Astrocyte (in vitro differentiated cells and primary cell): ENCODE measurements at regions not wholly inside any gene's neighbourhood (a gene's known extent, or its start where the extent isn't known, plus 50 kb on each side); places are given as distances from the start of the nearest gene placed in this dataset.

Experiments used
- DNase-seq: peaks from one replicate; pipeline ENCODE4 v3.0.0-alpha.2; 2010; ENCODE audit warnings: low read depth
- FAIRE-seq: peaks from 2 replicates; lab custom pipeline; 2011; peaks lifted over from hg19 to GRCh38; lab: Jason Lieb, UNC
- H2AFZ ChIP-seq: 2 replicates; pipeline ENCODE4 v1.6.0; 2012; ENCODE audit warnings: low read depth, low read length, inconsistent platforms
- H3K27ac ChIP-seq: 2 replicates; pipeline ENCODE4 v1.5.1; 2011; ENCODE audit warnings: low read depth, low read length, inconsistent platforms
- H3K27me3 ChIP-seq: 2 replicates; pipeline ENCODE4 v1.6.0; 2011; ENCODE audit warnings: low read length, inconsistent platforms; ENCODE audit not compliant: insufficient read depth
- H3K36me3 ChIP-seq: 2 replicates; pipeline ENCODE4 v1.5.1; 2011; ENCODE audit warnings: low read length, inconsistent platforms; ENCODE audit not compliant: insufficient read depth
- H3K4me1 ChIP-seq: 2 replicates; pipeline ENCODE4 v1.5.1; 2011; ENCODE audit warnings: low read length, inconsistent platforms; ENCODE audit not compliant: insufficient read depth
- H3K4me2 ChIP-seq: 2 replicates; pipeline ENCODE4 v1.6.0; 2012; ENCODE audit warnings: low read length, inconsistent platforms
- H3K4me3 ChIP-seq: 2 replicates; pipeline ENCODE4 v1.5.1; 2011; ENCODE audit warnings: low read depth, mild to moderate bottlenecking, low read length, inconsistent platforms; ENCODE audit not compliant: insufficient read depth
- H3K79me2 ChIP-seq: 2 replicates; pipeline ENCODE4 v1.6.0; 2012; ENCODE audit warnings: mild to moderate bottlenecking, low read length, inconsistent platforms; ENCODE audit not compliant: insufficient read depth
- H3K9ac ChIP-seq: 2 replicates; pipeline ENCODE4 v1.6.0; 2012; ENCODE audit warnings: mild to moderate bottlenecking, low read length, inconsistent platforms
- H3K9me3 ChIP-seq: 2 replicates; pipeline ENCODE4 v1.5.1; 2012; ENCODE audit warnings: low read depth, mild to moderate bottlenecking, low read length, inconsistent platforms; ENCODE audit not compliant: insufficient read depth
- H4K20me1 ChIP-seq: 2 replicates; pipeline ENCODE4 v1.6.0; 2012; ENCODE audit warnings: low read length, inconsistent platforms; ENCODE audit not compliant: insufficient read depth
- H3K27ac Mint-ChIP-seq: one replicate; pipeline ENCODE4 v1.8.0; 2021; ENCODE audit warnings: mild to moderate bottlenecking, mixed read lengths; ENCODE audit not compliant: unreplicated experiment
- H3K27me3 Mint-ChIP-seq: one replicate; pipeline ENCODE4 v1.8.0; 2021; ENCODE audit warnings: low read depth, mixed read lengths; ENCODE audit not compliant: unreplicated experiment
- H3K36me3 Mint-ChIP-seq: one replicate; pipeline ENCODE4 v1.8.0; 2021; ENCODE audit warnings: low read depth, mixed read lengths; ENCODE audit not compliant: unreplicated experiment
- H3K4me1 Mint-ChIP-seq: one replicate; pipeline ENCODE4 v1.8.0; 2021; ENCODE audit warnings: low read depth, mixed read lengths; ENCODE audit not compliant: unreplicated experiment
- H3K4me3 Mint-ChIP-seq: one replicate; pipeline ENCODE4 v1.8.0; 2021; ENCODE audit warnings: mild to moderate bottlenecking, moderate library complexity, mixed read lengths; ENCODE audit not compliant: unreplicated experiment
- H3K9me3 Mint-ChIP-seq: one replicate; pipeline ENCODE4 v1.8.0; 2021; ENCODE audit warnings: mild to moderate bottlenecking, mixed read lengths; ENCODE audit not compliant: unreplicated experiment
- CTCF ChIP-seq: IDR thresholded peaks from 2 replicates; pipeline ENCODE4 v1.5.1; 2011; ENCODE audit warnings: low read depth, mild to moderate bottlenecking, inconsistent platforms, low read length, moderate library complexity; ENCODE audit not compliant: insufficient read depth
- EZH2 ChIP-seq: IDR thresholded peaks from 2 replicates; pipeline ENCODE4 v1.6.1; 2012; ENCODE audit warnings: mild to moderate bottlenecking, low read length, inconsistent platforms; ENCODE audit not compliant: insufficient read depth

GRCh38 chr15:94875550-94875949 is 644.2 kb downstream of the MCTP2 start:
- Histone ChIP-seq H3K9ac (no peak overlapping the region), H3K27me3 (no peaks in the 10 kb centered on the region), H3K4me2 (no peak overlapping the region), H3K36me3 (no peaks in the 10 kb centered on the region), H3K4me1 (no peaks in the 10 kb centered on the region), H3K27ac (no peak overlapping the region), H3K4me3 (no peak overlapping the region), H3K79me2 (no peaks in the 10 kb centered on the region), H2AFZ (no peak overlapping the region), H4K20me1 (no peaks in the 10 kb centered on the region), H3K9me3 (peaks cover 10% of the 10 kb centered on the region)
- no peak overlapping the region for H3K4me3 Mint-ChIP-seq
- FAIRE-seq, result no peak
- TF ChIP-seq CTCF (no peak), EZH2 (no peak)
- H3K4me1 Mint-ChIP-seq, result no peaks in the 10 kb centered on the region
- peaks cover 13% of the 10 kb centered on the region for H3K9me3 Mint-ChIP-seq
- peaks cover 1% of the 10 kb centered on the region for H3K36me3 Mint-ChIP-seq
- H3K27ac Mint-ChIP-seq, result no peak overlapping the region
- no peak for DNase-seq
- no peaks in the 10 kb centered on the region for H3K27me3 Mint-ChIP-seq

- peaks cover 1% of the 10 kb centered on the region for H3K36me3 Mint-ChIP-seq
- H3K27me3 Mint-ChIP-seq, result no peaks in the 10 kb centered on the region
- H3K9me3 ChIP-seq, result peaks cover 12% of the 10 kb centered on the region
- no peaks in the 10 kb centered on the region for H3K79me2 ChIP-seq
- no peaks in the 10 kb centered on the region for H3K4me1 ChIP-seq
- H3K4me2 ChIP-seq, result no peak overlapping the region
- TF ChIP-seq CTCF (no peak), EZH2 (no peak)
- H3K27ac Mint-ChIP-seq, result no peak overlapping the region
- no peaks in the 10 kb centered on the region for H3K36me3 ChIP-seq
- no peaks in the 10 kb centered on the region for H3K4me1 Mint-ChIP-seq
- no peak overlapping the region for H3K9ac ChIP-seq
- H4K20me1 ChIP-seq, result no peaks in the 10 kb centered on the region
- no peak overlapping the region for H3K27ac ChIP-seq
- H3K4me3 ChIP-seq, result no peak overlapping the region
- DNase-seq, result no peak
- peaks cover 16% of the 10 kb centered on the region for H3K9me3 Mint-ChIP-seq
- H2AFZ ChIP-seq, result no peak overlapping the region
- FAIRE-seq, result no peak
- H3K27me3 ChIP-seq, result no peaks in the 10 kb centered on the region
- no peak overlapping the region for H3K4me3 Mint-ChIP-seq
Measured at GRCh38 chr15:94877833-94878232, 646.5 kb downstream of the MCTP2 start.

GRCh38 chr15:94882071-94882712 is 650.8 kb downstream of the MCTP2 start:
- no peaks in the 10 kb centered on the region for H3K36me3 ChIP-seq
- H2AFZ ChIP-seq, result no peak overlapping the region
- H3K27ac ChIP-seq, result no peak overlapping the region
- H3K4me3 ChIP-seq, result no peak overlapping the region
- Mint-ChIP-seq H3K4me1 (no peaks in the 10 kb centered on the region), H3K4me3 (no peak overlapping the region), H3K9me3 (peaks cover 13% of the 10 kb centered on the region), H3K36me3 (peaks cover 1% of the 10 kb centered on the region), H3K27me3 (no peaks in the 10 kb centered on the region), H3K27ac (no peak overlapping the region)
- no peak overlapping the region for H3K9ac ChIP-seq
- H3K4me2 ChIP-seq, result no peak overlapping the region
- FAIRE-seq (no peak), DNase-seq (no peak)
- peaks cover 5% of the 10 kb centered on the region for H3K9me3 ChIP-seq
- no peaks in the 10 kb centered on the region for H4K20me1 ChIP-seq
- no peaks in the 10 kb centered on the region for H3K4me1 ChIP-seq
- H3K79me2 ChIP-seq, result no peaks in the 10 kb centered on the region
- H3K27me3 ChIP-seq, result no peaks in the 10 kb centered on the region
- TF ChIP-seq CTCF (no peak), EZH2 (no peak)
